ENCODE measurements at regions not wholly inside any gene's neighbourhood (a gene's known extent, or its start where the extent isn't known, plus 50 kb on each side); places are given as distances from the start of the nearest gene placed in this dataset.

DNA sequence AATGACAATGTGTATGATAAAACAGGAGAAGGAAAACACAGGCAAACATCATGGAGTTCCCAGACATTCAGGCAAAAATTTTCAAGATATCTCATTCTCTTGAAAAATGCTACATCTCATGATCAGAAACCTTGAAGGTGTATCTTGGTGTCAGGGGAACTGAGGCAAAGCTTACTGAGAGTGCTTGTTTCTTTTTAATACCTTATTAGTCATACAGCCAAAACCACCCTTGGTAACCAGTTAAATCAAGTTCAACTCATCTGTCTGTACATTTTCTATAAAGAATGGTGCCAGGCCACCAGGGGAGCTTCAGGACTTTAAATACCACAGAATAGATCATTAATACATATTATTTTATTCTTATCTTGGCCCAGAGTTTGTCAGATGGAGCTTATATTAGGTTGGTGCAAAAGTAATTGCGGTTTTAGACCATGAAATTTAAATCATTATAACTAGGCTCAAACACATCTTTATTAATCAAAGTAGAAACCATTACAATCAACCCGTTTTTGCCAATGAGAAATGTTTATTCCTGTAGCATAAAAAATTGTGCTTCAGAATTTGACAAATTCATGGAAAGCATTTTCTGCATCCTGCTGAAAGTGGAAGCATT lies 1036.0 kb downstream of the AMY1C start:
- ATAC-seq (ENCODE audit: low read depth) = no peak
- Histone ChIP-seq H3K4me3 (ENCODE audit: control extremely low read depth in 1 of 5, extremely low read depth in 1 of 5, insufficient read depth in 1 of 5, low read depth in 2 of 5, low read length in 4 of 5) (no peak overlapping the region), H3K4me2 (replicated peaks; ENCODE audit: low read depth, low read length, poor library complexity, severe bottlenecking) (no peak overlapping the region), H3K9ac (ENCODE audit: low read length) (no peak overlapping the region), H3K36me3 (replicated peaks in 1 of 2; ENCODE audit: control extremely low read depth in 1 of 2, control insufficient read depth in 1 of 2, extremely low read depth in 1 of 2, insufficient read depth in 2 of 2, low read length in 1 of 2) (no peaks in the 10 kb centered on the region), H3K27me3 (replicated peaks in 1 of 4; ENCODE audit: control extremely low read depth in 1 of 4, control insufficient read depth in 3 of 4, insufficient read depth in 4 of 4, low read length in 3 of 4) (no peaks in the 10 kb centered on the region), H3K79me2 (ENCODE audit: control insufficient read depth, insufficient read depth, low read length) (no peaks in the 10 kb centered on the region), H3K9me3 (ENCODE audit: control extremely low read depth in 1 of 3, control insufficient read depth in 2 of 3, insufficient read depth in 1 of 3, low read length in 2 of 3) (peaks cover 0 to 6% (median 0%) of the 10 kb centered on the region in 3 donors), H3K27ac (ENCODE audit: low read length in 2 of 2) (no peak overlapping the region), H3K4me1 (ENCODE audit: control insufficient read depth in 2 of 2, insufficient read depth in 2 of 2, low read length in 2 of 2) (no peaks in the 10 kb centered on the region), H2AFZ (ENCODE audit: insufficient read depth, low read depth, low read length, poor library complexity, severe bottlenecking) (no peak overlapping the region), H4K20me1 (ENCODE audit: control insufficient read depth, insufficient read depth, low read length, poor library complexity, severe bottlenecking) (no peaks in the 10 kb centered on the region)
- CTCF ChIA-PET = no interaction called here
- H3K4me1 Mint-ChIP-seq = no peaks in the 10 kb centered on the region
- H3K4me3 Mint-ChIP-seq = no peak overlapping the region
- DNase-seq = no peak
- H3K9me3 Mint-ChIP-seq (ENCODE audit: insufficient read depth) = no peaks in the 10 kb centered on the region
- H3K27ac Mint-ChIP-seq = no peak overlapping the region
- no CpG with 5 or more reads among the region's 2 CpGs for WGBS (ENCODE audit: insufficient coverage)
- no peaks in the 10 kb centered on the region for H3K27me3 Mint-ChIP-seq
- intact Hi-C loops (cut with micrococcal nuclease) = no loop called here
- POLR2A ChIA-PET = no interaction called here
- TF ChIP-seq, protein P1, sequence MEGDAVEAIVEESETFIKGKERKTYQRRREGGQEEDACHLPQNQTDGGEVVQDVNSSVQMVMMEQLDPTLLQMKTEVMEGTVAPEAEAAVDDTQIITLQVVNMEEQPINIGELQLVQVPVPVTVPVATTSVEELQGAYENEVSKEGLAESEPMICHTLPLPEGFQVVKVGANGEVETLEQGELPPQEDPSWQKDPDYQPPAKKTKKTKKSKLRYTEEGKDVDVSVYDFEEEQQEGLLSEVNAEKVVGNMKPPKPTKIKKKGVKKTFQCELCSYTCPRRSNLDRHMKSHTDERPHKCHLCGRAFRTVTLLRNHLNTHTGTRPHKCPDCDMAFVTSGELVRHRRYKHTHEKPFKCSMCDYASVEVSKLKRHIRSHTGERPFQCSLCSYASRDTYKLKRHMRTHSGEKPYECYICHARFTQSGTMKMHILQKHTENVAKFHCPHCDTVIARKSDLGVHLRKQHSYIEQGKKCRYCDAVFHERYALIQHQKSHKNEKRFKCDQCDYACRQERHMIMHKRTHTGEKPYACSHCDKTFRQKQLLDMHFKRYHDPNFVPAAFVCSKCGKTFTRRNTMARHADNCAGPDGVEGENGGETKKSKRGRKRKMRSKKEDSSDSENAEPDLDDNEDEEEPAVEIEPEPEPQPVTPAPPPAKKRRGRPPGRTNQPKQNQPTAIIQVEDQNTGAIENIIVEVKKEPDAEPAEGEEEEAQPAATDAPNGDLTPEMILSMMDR (IDR thresholded peaks at IDR 0.05) = no peak

DNA sequence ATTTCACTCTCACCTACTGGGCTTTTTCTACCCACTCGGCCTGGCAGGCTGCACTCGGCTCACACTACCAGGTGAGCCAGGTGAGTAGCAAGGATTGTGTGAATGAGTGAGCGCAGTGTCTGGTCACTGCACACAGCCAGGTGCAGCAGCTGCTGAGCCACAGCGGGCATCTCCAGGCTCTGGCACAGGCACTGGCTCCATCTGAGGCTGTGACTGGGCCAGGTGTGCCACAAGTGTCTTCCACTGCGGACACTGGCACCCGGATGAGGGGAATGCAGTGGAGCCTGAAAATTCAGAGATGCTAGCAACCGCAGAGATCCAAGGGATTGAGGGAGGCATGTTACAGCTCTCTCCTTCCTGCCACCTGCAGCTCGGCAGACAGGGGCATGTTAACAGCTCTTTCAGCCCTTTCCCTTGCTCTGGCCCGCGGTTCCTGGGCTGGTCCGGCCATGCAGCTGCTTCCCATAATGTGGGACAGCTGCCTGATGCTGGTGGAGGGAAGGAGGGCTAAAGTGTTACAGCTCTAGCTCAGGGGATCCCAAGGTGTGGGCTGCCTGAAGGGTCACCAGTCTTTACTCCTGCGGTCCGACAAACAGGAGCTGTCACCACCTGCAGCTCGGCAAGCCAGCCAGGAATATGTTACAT lies 1038.3 kb downstream of the AMY1C start:
- no peak overlapping the region for H3K4me2 ChIP-seq (replicated peaks; ENCODE audit: low read depth, low read length, poor library complexity, severe bottlenecking)
- H3K9ac ChIP-seq (ENCODE audit: low read length) = no peak overlapping the region
- Mint-ChIP-seq H3K27me3 (no peaks in the 10 kb centered on the region), H3K9me3 (ENCODE audit: insufficient read depth) (no peaks in the 10 kb centered on the region), H3K4me1 (no peaks in the 10 kb centered on the region), H3K4me3 (no peak overlapping the region), H3K27ac (no peak overlapping the region)
- H3K79me2 ChIP-seq (ENCODE audit: control insufficient read depth, insufficient read depth, low read length) = no peaks in the 10 kb centered on the region
- intact Hi-C loops (cut with micrococcal nuclease) = no loop called here
- 92% methylated on average over 13 of the region's 14 CpGs for WGBS (ENCODE audit: insufficient coverage)
- ChIA-PET CTCF (no interaction called here), POLR2A (no interaction called here)
- no peaks in the 10 kb centered on the region for H3K4me1 ChIP-seq (ENCODE audit: control insufficient read depth in 2 of 2, insufficient read depth in 2 of 2, low read length in 2 of 2)
- H4K20me1 ChIP-seq (ENCODE audit: control insufficient read depth, insufficient read depth, low read length, poor library complexity, severe bottlenecking) = no peaks in the 10 kb centered on the region
- peaks cover 0 to 6% (median 0%) of the 10 kb centered on the region in 3 donors for H3K9me3 ChIP-seq (ENCODE audit: control extremely low read depth in 1 of 3, control insufficient read depth in 2 of 3, insufficient read depth in 1 of 3, low read length in 2 of 3)
- H2AFZ ChIP-seq (ENCODE audit: insufficient read depth, low read depth, low read length, poor library complexity, severe bottlenecking) = no peak overlapping the region
- no peak overlapping the region for H3K4me3 ChIP-seq (ENCODE audit: control extremely low read depth in 1 of 5, extremely low read depth in 1 of 5, insufficient read depth in 1 of 5, low read depth in 2 of 5, low read length in 4 of 5)
- ATAC-seq (ENCODE audit: low read depth) = no peak
- DNase-seq = no peak
- no peak overlapping the region for H3K27ac ChIP-seq (ENCODE audit: low read length in 2 of 2)
- H3K36me3 ChIP-seq (replicated peaks in 1 of 2; ENCODE audit: control extremely low read depth in 1 of 2, control insufficient read depth in 1 of 2, extremely low read depth in 1 of 2, insufficient read depth in 2 of 2, low read length in 1 of 2) = no peaks in the 10 kb centered on the region
- H3K27me3 ChIP-seq (replicated peaks in 1 of 4; ENCODE audit: control extremely low read depth in 1 of 4, control insufficient read depth in 3 of 4, insufficient read depth in 4 of 4, low read length in 3 of 4) = no peaks in the 10 kb centered on the region
- TF ChIP-seq, protein P1 (IDR thresholded peaks at IDR 0.05) = no peak
- no peak for TF ChIP-seq EZH2 (IDR thresholded peaks at IDR 0.05; ENCODE audit: borderline replicate concordance, insufficient read depth, low read depth, low read length, poor library complexity, severe bottlenecking)
